ENCODE measurements at regions not wholly inside any gene's neighbourhood (a gene's known extent, or its start where the extent isn't known, plus 50 kb on each side); places are given as distances from the start of the nearest gene placed in this dataset.

DNA sequence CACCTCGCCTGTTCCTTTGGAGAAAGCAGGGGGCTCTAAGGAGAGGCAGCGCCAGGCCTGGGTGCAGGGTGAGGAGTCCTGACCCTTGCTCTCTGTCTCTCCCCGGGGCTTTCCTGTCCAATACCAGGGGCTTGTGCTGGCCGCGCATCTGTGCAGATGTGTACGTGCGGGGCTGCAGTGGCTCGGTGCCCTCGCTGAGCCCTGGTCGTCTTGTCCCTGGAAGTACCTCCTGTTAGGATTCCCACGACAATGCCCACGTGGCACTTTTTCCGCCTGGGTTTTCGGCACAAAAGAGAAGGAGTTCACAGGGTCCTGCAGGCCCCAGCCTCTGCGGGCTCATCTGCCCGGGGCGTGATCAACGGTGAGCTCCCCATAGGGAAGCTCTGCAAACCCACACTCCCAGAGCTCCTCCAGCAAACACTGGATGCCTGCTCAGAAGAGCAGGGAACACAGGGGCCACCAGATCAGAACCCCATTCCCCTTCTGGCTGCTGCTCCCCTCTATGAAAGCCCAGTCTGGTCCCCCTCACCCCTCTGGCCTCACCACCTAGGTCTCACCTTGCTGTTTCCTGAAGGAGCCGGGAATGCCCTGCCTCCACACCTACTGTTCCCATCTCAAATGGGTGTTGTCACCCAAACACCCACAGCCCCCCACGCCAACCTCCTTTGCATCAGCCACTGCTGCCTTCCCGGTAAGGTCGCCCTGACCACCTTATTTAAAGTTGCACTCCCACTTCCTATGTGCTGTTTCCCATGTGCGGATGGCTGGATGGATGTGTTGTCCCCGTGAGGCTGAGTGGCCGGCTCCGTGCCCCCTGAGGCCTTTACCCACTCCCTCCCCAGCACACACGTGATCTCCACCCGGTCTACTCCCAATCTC, 62.6 kb upstream of the PRR20G start:
- no peak for DNase-seq (ENCODE audit: low spot score)

DNA sequence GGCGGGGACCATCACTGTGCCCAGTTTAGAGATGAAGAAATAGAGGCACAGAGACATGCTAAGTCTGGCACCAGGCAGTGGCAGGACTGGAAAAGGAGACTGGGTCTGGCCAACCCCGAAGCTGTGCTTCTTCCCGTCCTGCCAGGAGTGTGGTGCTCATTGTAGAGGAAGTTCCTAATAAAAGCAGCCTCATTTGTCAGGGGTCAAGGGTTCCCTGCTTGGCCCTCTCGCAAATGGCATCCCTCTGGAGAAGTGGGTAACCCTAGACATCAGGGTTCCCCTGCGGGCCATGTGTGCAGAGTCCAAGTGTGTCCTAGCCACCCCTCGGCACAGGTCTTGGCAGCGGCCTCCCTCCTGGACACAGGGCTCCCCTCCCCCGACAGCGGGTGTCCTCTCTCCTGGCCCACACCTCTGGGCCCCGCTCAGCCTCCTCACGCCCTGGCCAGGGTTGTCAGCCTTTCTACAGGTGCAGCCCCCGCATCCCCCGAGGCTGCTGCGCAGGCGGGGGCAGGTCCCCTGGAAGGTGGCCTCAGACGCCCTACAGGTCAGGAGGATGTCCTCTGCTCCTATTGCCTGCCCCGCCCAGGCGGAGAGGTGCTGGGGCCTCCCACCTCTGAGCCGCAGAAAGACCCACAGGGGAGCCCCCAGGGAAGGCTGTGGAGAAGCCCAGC, 61.8 kb upstream of the PRR20G start:
- DNase-seq (ENCODE audit: low spot score), result no peak

DNA sequence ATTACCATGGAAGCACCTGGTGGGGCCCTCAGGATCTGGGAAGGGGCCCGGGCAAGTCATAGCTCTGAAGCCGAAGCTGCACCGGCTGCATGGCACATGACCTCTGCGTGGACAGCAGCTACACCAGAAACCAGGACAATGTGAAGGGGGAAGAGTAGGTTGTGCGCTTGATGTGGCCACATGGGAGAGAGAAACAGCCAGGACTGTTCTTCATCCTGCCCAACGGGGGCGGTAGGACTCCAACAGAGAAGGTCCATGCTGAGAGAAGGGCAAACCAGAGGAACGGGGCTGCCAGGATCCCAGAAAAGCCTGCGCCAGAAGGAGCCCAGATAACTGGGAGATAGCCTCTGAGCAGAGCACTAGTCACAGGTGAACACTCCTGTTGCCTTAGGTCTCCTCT, 54.9 kb upstream of the PRR20G start:
- no peak for DNase-seq (ENCODE audit: low spot score)

DNA sequence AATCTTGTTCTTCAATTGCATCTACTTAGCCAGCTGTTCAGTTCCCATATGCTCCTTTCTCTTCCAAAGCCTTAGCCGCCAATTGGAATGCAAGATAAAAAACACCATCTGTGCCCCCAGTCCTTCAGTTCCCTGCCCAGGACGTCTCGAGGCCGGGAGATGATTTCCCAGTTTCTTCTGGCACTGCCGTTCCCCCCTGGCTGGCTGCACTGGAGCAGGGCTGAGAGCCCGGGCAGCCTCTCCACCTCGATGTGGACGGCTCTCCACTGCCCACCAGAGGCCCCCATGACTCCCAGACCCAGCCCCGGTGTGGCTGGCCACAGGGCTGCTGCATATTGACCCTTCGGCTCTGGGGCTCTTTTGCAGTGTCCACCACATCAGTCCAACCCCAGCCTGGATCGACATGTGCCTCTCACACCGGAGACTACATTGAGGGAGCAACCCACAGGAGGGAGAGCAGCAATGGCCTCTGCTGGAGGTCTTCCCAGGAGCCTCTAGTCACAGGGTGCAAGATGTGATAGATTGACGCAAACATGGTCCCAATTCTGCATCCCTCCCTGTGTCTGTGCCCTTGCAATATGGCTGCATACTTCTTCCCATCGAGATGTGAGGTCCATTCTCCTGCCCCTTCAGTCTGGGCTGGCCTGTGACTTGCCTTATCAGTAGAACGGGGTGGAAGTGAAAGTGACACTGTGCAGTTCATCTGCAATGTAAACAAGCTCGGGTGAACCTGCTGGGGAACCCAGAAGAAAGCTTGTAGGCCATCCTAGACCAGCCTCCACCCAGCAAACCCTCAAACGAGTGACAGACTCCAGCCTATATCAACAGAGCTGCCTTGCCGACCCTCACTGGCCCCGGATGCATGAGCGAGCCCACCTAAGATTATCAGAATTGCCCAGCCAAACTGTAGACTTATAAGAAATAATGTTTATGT, 52.3 kb upstream of the PRR20G start:
- no peak for DNase-seq (ENCODE audit: low spot score)

DNA sequence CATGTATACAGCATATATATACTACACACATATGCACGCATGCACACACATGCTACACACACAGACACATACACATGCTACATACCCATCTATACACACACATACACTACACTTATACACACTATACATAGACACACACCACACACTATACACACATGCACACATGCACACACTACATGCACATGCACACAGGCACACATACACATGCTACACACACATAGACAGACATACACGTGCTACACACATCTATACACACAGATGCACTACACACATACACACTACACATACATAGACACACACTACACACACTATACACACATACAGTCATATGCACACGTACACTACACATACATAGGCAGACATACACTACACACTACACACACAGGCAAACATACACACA, 51.2 kb upstream of the PRR20G start:
- no peak for DNase-seq (ENCODE audit: low spot score)

DNA sequence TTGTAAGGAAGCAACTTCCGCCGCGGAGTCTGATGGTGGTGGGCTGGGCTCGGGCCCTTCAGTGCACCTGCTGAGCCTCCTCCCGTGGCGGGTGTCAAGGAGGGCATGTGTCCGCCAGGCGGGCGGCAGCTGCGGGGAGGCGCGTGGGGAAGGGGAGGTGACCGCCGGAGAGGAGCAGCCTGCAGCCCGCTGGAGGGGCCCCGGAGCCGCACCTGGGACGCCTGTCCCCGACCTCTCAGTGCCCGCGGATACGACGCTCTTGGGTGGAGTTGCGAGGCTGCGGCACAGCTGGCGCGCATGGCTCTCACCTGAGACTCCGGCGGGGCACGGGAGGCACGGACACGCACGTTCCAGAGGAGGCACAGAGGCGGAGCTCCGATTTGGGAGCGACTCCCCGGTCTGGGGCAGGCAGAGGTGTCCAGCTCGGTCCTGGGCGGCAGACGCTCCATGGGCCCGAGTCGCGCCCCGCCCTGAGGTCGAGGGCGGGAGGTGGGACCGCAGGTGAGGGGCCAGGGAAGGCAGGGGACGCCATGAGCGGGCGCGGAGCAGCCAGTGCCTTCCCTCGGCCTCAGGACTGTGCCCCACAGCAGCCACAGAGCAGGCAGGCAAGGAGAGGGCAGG, 50.2 kb upstream of the PRR20G start:
- no peak for DNase-seq (ENCODE audit: low spot score)

All from activated CD4-positive, alpha-beta T cell treated with anti-CD3 and anti-CD28 coated beads, Interleukin-2, Interleukin-4, amounts not matched to agents 100 ng/mL and 50 ng/mL, durations not matched to agents 16 hours and 8 hours (primary cell).